ENCODE measurements at regions not wholly inside any gene's neighbourhood (a gene's known extent, or its start where the extent isn't known, plus 50 kb on each side); places are given as distances from the start of the nearest gene placed in this dataset.

- Histone ChIP-seq H3K4me3 (no peak overlapping the region), H3K36me3 (no peaks in the 10 kb centered on the region), H3K9me3 (no peaks in the 10 kb centered on the region), H3K27me3 (no peaks in the 10 kb centered on the region), H3K4me1 (no peaks in the 10 kb centered on the region), H3K27ac (no peak overlapping the region)
- DNase-seq = no peak
- TF ChIP-seq, protein P1, sequence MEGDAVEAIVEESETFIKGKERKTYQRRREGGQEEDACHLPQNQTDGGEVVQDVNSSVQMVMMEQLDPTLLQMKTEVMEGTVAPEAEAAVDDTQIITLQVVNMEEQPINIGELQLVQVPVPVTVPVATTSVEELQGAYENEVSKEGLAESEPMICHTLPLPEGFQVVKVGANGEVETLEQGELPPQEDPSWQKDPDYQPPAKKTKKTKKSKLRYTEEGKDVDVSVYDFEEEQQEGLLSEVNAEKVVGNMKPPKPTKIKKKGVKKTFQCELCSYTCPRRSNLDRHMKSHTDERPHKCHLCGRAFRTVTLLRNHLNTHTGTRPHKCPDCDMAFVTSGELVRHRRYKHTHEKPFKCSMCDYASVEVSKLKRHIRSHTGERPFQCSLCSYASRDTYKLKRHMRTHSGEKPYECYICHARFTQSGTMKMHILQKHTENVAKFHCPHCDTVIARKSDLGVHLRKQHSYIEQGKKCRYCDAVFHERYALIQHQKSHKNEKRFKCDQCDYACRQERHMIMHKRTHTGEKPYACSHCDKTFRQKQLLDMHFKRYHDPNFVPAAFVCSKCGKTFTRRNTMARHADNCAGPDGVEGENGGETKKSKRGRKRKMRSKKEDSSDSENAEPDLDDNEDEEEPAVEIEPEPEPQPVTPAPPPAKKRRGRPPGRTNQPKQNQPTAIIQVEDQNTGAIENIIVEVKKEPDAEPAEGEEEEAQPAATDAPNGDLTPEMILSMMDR (IDR thresholded peaks at IDR 0.05) = no peak
- TF ChIP-seq POLR2A (IDR thresholded peaks at IDR 0.05) = no peak
Observed at GRCh38 chr4:125739760-125740159, 425.0 kb downstream of the FAT4 start.

GRCh38 chr4:125741825-125742452 lies 427.2 kb downstream of the FAT4 start:
- no peak overlapping the region for H3K27ac ChIP-seq
- TF ChIP-seq POLR2A (IDR thresholded peaks at IDR 0.05) = no peak
- TF ChIP-seq, protein P1 (IDR thresholded peaks at IDR 0.05) = peak in 4 of 6 experiments; percentile 25 to 46 (median 35)
- DNase-seq = no peak

DNA sequence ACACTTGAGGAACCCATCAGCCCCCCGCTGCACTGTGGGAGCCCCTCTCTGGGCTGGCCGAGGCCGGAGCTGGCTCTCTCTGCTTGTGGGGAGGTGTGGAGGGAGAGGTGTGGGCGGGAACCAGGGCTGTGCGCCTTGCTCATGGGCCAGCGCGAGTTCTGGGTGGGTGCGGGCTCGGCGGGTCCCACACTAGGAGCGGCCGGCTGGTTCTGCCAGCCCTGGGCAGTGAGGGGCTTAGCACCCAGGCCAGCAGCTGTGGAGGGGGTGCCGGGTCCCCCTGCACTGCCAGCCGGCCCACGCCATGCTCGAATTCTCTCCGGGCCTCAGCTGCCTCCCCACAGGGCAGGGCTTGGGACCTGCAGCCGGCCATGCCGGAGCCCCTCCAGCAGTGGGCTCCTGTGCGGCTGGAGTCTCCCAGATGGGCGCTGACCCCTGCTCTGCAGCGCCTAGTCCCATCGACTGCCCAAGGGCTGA lies 430.2 kb downstream of the FAT4 start:
- no peak for DNase-seq
- no peaks in the 10 kb centered on the region for H3K4me1 ChIP-seq
- TF ChIP-seq, protein P1 (IDR thresholded peaks at IDR 0.05) = no peak
- no peak for TF ChIP-seq POLR2A (IDR thresholded peaks at IDR 0.05)
- no peaks in the 10 kb centered on the region for H3K36me3 ChIP-seq
- H3K27me3 ChIP-seq = no peaks in the 10 kb centered on the region
- no peak overlapping the region for H3K27ac ChIP-seq
- no peaks in the 10 kb centered on the region for H3K9me3 ChIP-seq
- no peak overlapping the region for H3K4me3 ChIP-seq

More at GRCh38 chr4:125741825-125742452, 427.2 kb downstream of the FAT4 start:
- Histone ChIP-seq H3K4me1 (no peaks in the 10 kb centered on the region), H3K9me3 (no peaks in the 10 kb centered on the region), H3K36me3 (no peaks in the 10 kb centered on the region), H3K4me3 (no peak overlapping the region), H3K27me3 (no peaks in the 10 kb centered on the region)

- no peaks in the 10 kb centered on the region for H3K9me3 ChIP-seq
Observed at GRCh38 chr4:125749354-125749753, 434.6 kb downstream of the FAT4 start.

DNA sequence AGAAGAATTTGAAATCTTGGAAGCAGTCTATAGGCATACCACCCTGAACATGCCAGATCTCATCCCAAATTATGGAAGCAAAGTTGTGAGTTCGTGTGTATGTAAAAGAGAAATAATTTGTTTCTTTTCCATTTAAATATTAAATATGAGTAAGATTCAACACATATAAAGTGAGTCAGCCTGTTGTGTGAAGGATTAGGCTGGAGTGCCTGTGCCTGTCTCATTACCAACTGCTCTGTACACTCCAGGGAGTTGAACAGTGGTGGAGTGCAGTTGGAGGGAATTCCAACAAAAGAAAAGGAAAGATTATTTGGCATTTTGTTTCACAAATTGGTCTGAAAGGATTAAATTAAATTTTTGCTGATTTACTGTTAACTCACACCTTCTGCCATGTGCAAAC lies 435.6 kb downstream of the FAT4 start:
- no peak for DNase-seq
- no peak overlapping the region for H3K4me3 ChIP-seq
- no peaks in the 10 kb centered on the region for H3K36me3 ChIP-seq
- no peaks in the 10 kb centered on the region for H3K9me3 ChIP-seq
- H3K27ac ChIP-seq = no peak overlapping the region
- TF ChIP-seq POLR2A (IDR thresholded peaks at IDR 0.05) = no peak
- TF ChIP-seq, protein P1 (IDR thresholded peaks at IDR 0.05) = no peak
- no peaks in the 10 kb centered on the region for H3K4me1 ChIP-seq
- H3K27me3 ChIP-seq = no peaks in the 10 kb centered on the region

More at GRCh38 chr4:125749354-125749753, 434.6 kb downstream of the FAT4 start:
- TF ChIP-seq, protein P1 (IDR thresholded peaks at IDR 0.05) = no peak
- no peak for TF ChIP-seq POLR2A (IDR thresholded peaks at IDR 0.05)
- Histone ChIP-seq H3K36me3 (no peaks in the 10 kb centered on the region), H3K27me3 (no peaks in the 10 kb centered on the region), H3K4me1 (no peaks in the 10 kb centered on the region), H3K4me3 (no peak overlapping the region), H3K27ac (no peak overlapping the region)
- DNase-seq = no peak

Measured in Peyer's patch (tissue), 4 donors.